ENCODE measurements at regions not wholly inside any gene's neighbourhood (a gene's known extent, or its start where the extent isn't known, plus 50 kb on each side); places are given as distances from the start of the nearest gene placed in this dataset.

GRCh38 chr3:180277041-180277440 is 240.3 kb upstream of the PEX5L start:
- no peak for DNase-seq (ENCODE audit: low read depth, low spot score)
- intact Hi-C loops (cut with micrococcal nuclease; ENCODE audit: unreplicated experiment) (no loop called here), in situ Hi-C loops (cut with MboI) (no loop called here)
- Histone ChIP-seq H3K4me1 (ENCODE audit: control insufficient read depth, insufficient read depth, low read length) (peaks cover 17% of the 10 kb centered on the region), H3K4me3 (no peak overlapping the region), H3K9ac (ENCODE audit: control insufficient read depth, insufficient read depth, low read length) (no peak overlapping the region), H4K20me1 (ENCODE audit: control insufficient read depth, insufficient read depth) (no peaks in the 10 kb centered on the region), H3K36me3 (ENCODE audit: control insufficient read depth in 2 of 2, insufficient read depth in 2 of 2, low read length in 1 of 2) (no peaks in the 10 kb centered on the region), H2AFZ (ENCODE audit: control insufficient read depth, low read depth, low read length) (no peak overlapping the region), H3K27ac (ENCODE audit: control insufficient read depth, insufficient read depth) (no peak overlapping the region), H3K79me2 (ENCODE audit: control insufficient read depth, insufficient read depth, low read length) (no peaks in the 10 kb centered on the region), H3K9me3 (replicated peaks; ENCODE audit: control insufficient read depth, insufficient read depth, low read length) (no peaks in the 10 kb centered on the region), H3K4me2 (ENCODE audit: control insufficient read depth, insufficient read depth) (no peak overlapping the region), H3K27me3 (replicated peaks in 1 of 2; ENCODE audit: control insufficient read depth in 2 of 2, insufficient read depth in 2 of 2, low read length in 1 of 2) (no peaks in the 10 kb centered on the region)
- POLR2A ChIA-PET, result interaction anchor here (3.8 kb wide), 1 partner anchor 10 kb away, joined by 27 read pairs; no protein-coding TSS in a partner anchor
- TF ChIP-seq SMC3 (IDR thresholded peaks at IDR 0.05; ENCODE audit: borderline replicate concordance, low read length), result no peak
- TF ChIP-seq CBFB (IDR thresholded peaks at IDR 0.05; ENCODE audit: low read depth), result no peak
- TF ChIP-seq SMAD1 (IDR thresholded peaks at IDR 0.05; ENCODE audit: low read depth, partially characterized antibody), result no peak
- TF ChIP-seq MLLT1 (IDR thresholded peaks at IDR 0.05), result no peak
- TF ChIP-seq GATAD2B (conservative IDR thresholded peaks at IDR 0.05; ENCODE audit: low read depth), result no peak
- no peak for TF ChIP-seq ATF7 (IDR thresholded peaks at IDR 0.05; ENCODE audit: low read depth)
- no peak for TF ChIP-seq BHLHE40 (IDR thresholded peaks at IDR 0.05; ENCODE audit: borderline replicate concordance in 1 of 2, low read depth in 2 of 2, low read length in 1 of 2)
- TF ChIP-seq, protein P1, sequence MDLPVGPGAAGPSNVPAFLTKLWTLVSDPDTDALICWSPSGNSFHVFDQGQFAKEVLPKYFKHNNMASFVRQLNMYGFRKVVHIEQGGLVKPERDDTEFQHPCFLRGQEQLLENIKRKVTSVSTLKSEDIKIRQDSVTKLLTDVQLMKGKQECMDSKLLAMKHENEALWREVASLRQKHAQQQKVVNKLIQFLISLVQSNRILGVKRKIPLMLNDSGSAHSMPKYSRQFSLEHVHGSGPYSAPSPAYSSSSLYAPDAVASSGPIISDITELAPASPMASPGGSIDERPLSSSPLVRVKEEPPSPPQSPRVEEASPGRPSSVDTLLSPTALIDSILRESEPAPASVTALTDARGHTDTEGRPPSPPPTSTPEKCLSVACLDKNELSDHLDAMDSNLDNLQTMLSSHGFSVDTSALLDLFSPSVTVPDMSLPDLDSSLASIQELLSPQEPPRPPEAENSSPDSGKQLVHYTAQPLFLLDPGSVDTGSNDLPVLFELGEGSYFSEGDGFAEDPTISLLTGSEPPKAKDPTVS (IDR thresholded peaks at IDR 0.05; ENCODE audit: low read depth, low read length), result no peak
- TF ChIP-seq ZSCAN29 (IDR thresholded peaks at IDR 0.05), result no peak
- no peak for TF ChIP-seq CREM (IDR thresholded peaks at IDR 0.05; ENCODE audit: low read depth)
- TF ChIP-seq PBX3 (IDR thresholded peaks at IDR 0.05; ENCODE audit: insufficient replicate concordance, low read depth, low read length), result no peak
- TF ChIP-seq NFYA (IDR thresholded peaks at IDR 0.05; ENCODE audit: borderline replicate concordance, low read depth, low read length), result no peak
- CTCF ChIA-PET, result interaction anchor here (1.0 to 2.7 kb wide), 3 partner anchors 9 to 114 kb away, joined by 4 to 11 read pairs (median 4); no protein-coding TSS in a partner anchor
- WGBS (ENCODE audit: insufficient coverage, insufficient replicate concordance, low lambda C conversion rate, missing lambda C conversion rate), result 75% methylated on average over 2 of the region's 2 CpGs
- BruUV-seq (replicated peaks), result no TSS peak
- SMC1A ChIA-PET (ENCODE audit: uncharacterized antibody, unreplicated experiment), result interaction anchor here (0.7 to 2.7 kb wide), 6 partner anchors 12 to 89 kb away, joined by 3 to 17 read pairs (median 7); no protein-coding TSS in a partner anchor
- FAIRE-seq, result no peak
- ATAC-seq, result no peak
- RAD21 ChIA-PET (ENCODE audit: unreplicated experiment), result interaction anchor here (1.2 to 3.4 kb wide), 3 partner anchors 9 to 425 kb away, joined by 3 to 20 read pairs (median 18); no protein-coding TSS in a partner anchor

Data from GM12878 (cell line).